SJSA1 (cell line): ENCODE measurements at regions not wholly inside any gene's neighbourhood (a gene's known extent, or its start where the extent isn't known, plus 50 kb on each side); places are given as distances from the start of the nearest gene placed in this dataset.
"Not testable (repeated sequence)": the region's sequence is repeated elsewhere in the genome, so short reads cannot be mapped to it uniquely, and the experiment has no call there.

ENCODE experiments used
- DNase-seq, 2 experiments: peaks; one replicate each; pipeline ENCODE4 v3.0.0-alpha.2; 2015 to 2020; ENCODE audit warnings: low spot score in 2 of 2, low read depth in 1 of 2
- H3K27ac ChIP-seq: fragments of 250-450 bp; sonication (Bioruptor Pico); 2 replicates; pipeline ENCODE4 v1.5.1; 2020; ENCODE audit warnings: mild to moderate bottlenecking, moderate library complexity
- H3K27me3 ChIP-seq: fragments of 250-450 bp; sonication (Bioruptor Pico); replicated peaks from 2 replicates; pipeline ENCODE4 v1.5.1; 2020; ENCODE audit warnings: mild to moderate bottlenecking, moderate library complexity
- H3K36me3 ChIP-seq: fragments of 250-450 bp; sonication (Bioruptor Pico); 2 replicates; pipeline ENCODE4 v1.5.1; 2020; ENCODE audit warnings: mild to moderate bottlenecking
- H3K4me1 ChIP-seq: fragments of 250-450 bp; sonication (Bioruptor Pico); replicated peaks from 2 replicates; pipeline ENCODE4 v1.6.1; 2021; ENCODE audit warnings: mild to moderate bottlenecking
- H3K4me3 ChIP-seq: fragments of 250-450 bp; sonication (Bioruptor Pico); 2 replicates; pipeline ENCODE4 v1.5.1; 2020; ENCODE audit warnings: mild to moderate bottlenecking
- H3K9me3 ChIP-seq: fragments of 250-450 bp; sonication (Bioruptor Pico); replicated peaks from 2 replicates; pipeline ENCODE4 v1.5.1; 2020; ENCODE audit warnings: mild to moderate bottlenecking

DNA sequence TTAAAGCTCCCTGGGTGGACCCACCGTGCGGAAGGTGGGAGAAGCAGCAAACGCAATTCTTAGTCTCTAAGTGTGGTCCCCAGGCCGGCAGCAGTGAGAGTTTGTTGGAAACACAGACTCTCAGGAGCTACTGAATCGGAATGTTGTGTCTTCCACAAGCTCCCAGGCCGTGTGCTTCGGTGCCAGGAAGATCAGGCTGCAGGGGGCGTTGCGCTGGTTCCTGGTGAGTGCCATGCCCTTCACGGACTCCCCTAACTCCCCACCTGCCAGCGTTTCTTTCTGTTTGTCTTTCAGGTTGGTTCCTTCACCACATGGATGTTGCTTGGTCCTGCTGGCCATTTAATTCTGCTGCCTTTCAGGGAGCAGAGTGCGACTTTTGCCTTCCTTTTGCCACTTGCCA is 91.2 kb upstream of the PITRM1 start:
- peaks cover 47% of the 10 kb centered on the region for H3K4me1 ChIP-seq
- no peaks in the 10 kb centered on the region; the same call in 1 of the 2 replicates for H3K9me3 ChIP-seq
- H3K27ac ChIP-seq: peak overlapping the region; percentile 94
- DNase-seq: no peak
- no peak overlapping the region for H3K4me3 ChIP-seq
- no peaks in the 10 kb centered on the region for H3K36me3 ChIP-seq
- no peaks in the 10 kb centered on the region for H3K27me3 ChIP-seq

DNA sequence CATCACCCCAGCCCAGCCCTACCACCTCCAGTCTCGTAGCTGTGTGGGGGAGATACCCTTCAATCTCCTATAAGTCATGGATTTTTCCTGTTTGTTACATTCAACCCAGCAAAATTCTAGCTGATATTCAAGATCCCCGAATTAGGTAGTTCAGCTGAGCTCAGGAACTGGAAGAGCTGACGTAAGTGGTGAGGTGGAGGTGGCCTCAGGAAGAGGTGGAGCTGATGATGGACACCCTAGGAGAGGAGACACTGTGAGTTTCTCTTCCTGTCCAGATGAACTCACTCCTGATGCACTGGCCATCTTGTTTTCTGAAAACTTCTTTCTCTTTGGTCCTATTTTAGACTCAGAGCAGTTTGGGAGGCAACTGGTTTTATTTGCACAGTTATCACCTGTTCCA is 90.5 kb upstream of the PITRM1 start:
- H3K36me3 ChIP-seq: no peaks in the 10 kb centered on the region
- no peaks in the 10 kb centered on the region for H3K27me3 ChIP-seq
- peak overlapping the region; percentile 94; the same call in 1 of the 2 replicates for H3K27ac ChIP-seq
- no peaks in the 10 kb centered on the region; the same call in 1 of the 2 replicates for H3K9me3 ChIP-seq
- no peak for DNase-seq
- H3K4me3 ChIP-seq: no peak overlapping the region
- peaks cover 47% of the 10 kb centered on the region for H3K4me1 ChIP-seq

- no peaks in the 10 kb centered on the region for H3K36me3 ChIP-seq
- DNase-seq: no peak
- H3K4me1 ChIP-seq: peaks cover 47% of the 10 kb centered on the region
- H3K9me3 ChIP-seq: no peaks in the 10 kb centered on the region; the same call in 1 of the 2 replicates
- H3K27me3 ChIP-seq: no peaks in the 10 kb centered on the region
- H3K27ac ChIP-seq: no peak overlapping the region
- H3K4me3 ChIP-seq: no peak overlapping the region
Observed at GRCh38 chr10:3261921-3262320, 89.3 kb upstream of the PITRM1 start.

DNA sequence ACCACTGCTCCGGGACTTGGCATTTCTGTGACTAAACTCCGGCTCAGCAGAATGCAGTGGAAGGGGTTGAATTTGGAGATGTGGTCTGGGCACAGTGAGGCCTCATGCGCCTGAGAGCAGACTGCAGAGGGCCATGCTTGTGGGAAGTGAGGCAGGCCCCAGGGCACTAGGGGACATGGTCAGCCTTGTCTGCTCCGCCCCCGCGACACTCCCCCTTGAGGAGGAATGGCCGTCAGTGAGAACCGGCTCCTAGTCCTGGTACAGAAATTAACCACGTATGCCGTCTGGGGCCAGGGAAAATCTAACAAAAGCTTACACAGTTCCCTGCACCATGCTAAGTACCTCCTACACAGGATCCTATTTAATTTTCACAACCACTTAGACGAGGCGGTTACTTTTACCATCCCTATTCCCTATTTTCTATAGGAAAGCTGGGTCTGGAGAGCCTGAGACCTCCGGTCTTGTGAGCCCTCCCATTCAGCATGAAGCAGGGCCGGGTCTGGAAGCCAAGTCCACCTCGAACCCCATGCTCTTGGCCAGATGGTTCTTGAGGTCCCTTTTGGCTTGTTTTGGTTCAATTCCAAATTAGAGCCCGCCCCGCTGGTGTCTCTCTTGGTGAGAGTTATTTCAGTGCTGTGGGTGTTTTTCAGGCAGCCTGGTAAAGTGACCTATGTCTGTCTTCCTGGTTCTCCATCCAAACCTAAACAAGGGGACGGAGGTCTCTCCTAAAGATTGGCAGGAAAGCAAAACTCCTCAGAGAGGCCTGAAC is 87.7 kb upstream of the PITRM1 start:
- Histone ChIP-seq H3K36me3 (no peaks in the 10 kb centered on the region), H3K27me3 (no peaks in the 10 kb centered on the region), H3K9me3 (no peaks in the 10 kb centered on the region; the same call in 1 of the 2 replicates), H3K4me1 (peaks cover 50% of the 10 kb centered on the region), H3K4me3 (no peak overlapping the region), H3K27ac (no peak overlapping the region)
- no peak for DNase-seq

GRCh38 chr10:3259499-3259898 is 86.9 kb upstream of the PITRM1 start:
- Histone ChIP-seq H3K27me3 (no peaks in the 10 kb centered on the region), H3K4me1 (peaks cover 48% of the 10 kb centered on the region), H3K9me3 (no peaks in the 10 kb centered on the region; the same call in 1 of the 2 replicates), H3K27ac (no peak overlapping the region), H3K4me3 (no peak overlapping the region), H3K36me3 (no peaks in the 10 kb centered on the region)
- DNase-seq: no peak

DNA sequence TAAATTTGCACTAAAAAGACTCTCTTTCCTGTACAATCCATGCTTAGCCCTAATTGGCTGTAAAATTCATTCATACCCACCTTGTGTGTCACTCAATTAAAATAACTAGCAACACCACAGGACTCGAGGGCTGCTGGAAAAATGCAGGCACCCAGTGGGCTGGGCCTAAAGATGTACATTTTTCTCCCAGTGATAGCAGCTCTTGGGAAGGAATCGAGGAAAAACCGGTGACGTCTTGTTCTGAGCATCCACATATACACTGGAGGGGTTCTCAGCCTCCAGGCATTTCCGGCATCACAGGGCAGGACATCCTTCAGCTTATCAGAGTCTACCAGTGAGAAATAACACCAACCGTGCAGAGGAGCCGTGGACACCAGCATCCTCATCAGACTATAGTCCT is 85.8 kb upstream of the PITRM1 start:
- no peak for DNase-seq
- H3K27me3 ChIP-seq: no peaks in the 10 kb centered on the region
- H3K4me3 ChIP-seq: no peak overlapping the region
- H3K36me3 ChIP-seq: no peaks in the 10 kb centered on the region
- H3K4me1 ChIP-seq: peaks cover 39% of the 10 kb centered on the region
- H3K9me3 ChIP-seq: no peaks in the 10 kb centered on the region; the same call in 1 of the 2 replicates
- no peak overlapping the region for H3K27ac ChIP-seq

DNA sequence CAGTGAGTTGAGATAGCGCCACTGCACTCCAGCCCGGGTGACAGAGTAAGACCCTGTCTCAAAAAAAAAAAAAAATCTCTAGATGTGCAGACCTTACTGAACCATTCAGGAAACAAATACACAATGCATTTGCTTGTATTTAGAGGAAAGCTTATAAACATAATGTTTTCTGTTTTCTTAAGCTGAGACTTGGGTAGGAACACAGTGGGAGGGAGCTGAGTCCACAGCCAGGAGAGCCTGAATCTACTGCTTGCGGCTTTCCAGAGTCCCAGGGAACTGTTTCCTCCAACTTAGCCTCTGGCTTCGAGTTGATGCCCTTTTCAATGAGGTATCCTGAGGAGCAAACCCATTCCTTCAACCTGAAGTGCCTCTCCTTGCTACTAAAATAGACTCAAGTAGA is 83.0 kb upstream of the PITRM1 start:
- Histone ChIP-seq H3K9me3 (no peaks in the 10 kb centered on the region), H3K4me3 (no peak overlapping the region), H3K4me1 (peaks cover 22% of the 10 kb centered on the region), H3K27ac (peak overlapping the region; percentile 81), H3K36me3 (no peaks in the 10 kb centered on the region), H3K27me3 (no peaks in the 10 kb centered on the region)
- DNase-seq: peak in 1 of 2 experiments; percentile 53

DNA sequence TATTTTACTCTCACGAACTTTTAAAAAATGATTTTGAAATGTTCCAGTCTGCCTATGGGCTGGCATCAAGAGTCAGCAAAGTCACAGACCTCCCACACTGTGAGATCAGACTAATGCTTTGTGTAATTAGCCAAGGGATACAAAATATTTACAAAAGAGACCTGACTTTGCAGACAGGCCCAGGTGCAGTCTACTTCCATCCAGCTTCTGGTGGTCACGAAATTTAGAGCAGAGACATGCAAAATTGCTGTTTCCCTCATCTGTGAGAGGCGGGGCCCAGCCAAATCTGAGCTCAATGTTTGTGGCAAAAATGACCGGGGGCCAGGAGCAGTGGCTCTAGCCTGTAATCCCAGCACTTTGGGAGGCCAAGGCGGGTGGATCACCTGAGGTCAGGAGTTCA is 82.5 kb upstream of the PITRM1 start:
- Histone ChIP-seq H3K27ac (peak overlapping the region; percentile 81), H3K4me3 (no peak overlapping the region), H3K27me3 (no peaks in the 10 kb centered on the region), H3K4me1 (peaks cover 27% of the 10 kb centered on the region), H3K36me3 (no peaks in the 10 kb centered on the region), H3K9me3 (no peaks in the 10 kb centered on the region)
- peak; percentile 80 to 92 for DNase-seq

GRCh38 chr10:3253974-3254373 is 81.4 kb upstream of the PITRM1 start:
- not testable (repeated sequence) for H3K36me3 ChIP-seq, H3K4me3 ChIP-seq, H3K9me3 ChIP-seq, DNase-seq, H3K27me3 ChIP-seq, H3K27ac ChIP-seq
- H3K4me1 ChIP-seq: peaks cover 38% of the 10 kb centered on the region

- Histone ChIP-seq H3K36me3 (no peaks in the 10 kb centered on the region), H3K4me3 (no peak overlapping the region), H3K27me3 (no peaks in the 10 kb centered on the region), H3K4me1 (peaks cover 44% of the 10 kb centered on the region), H3K27ac (no peak overlapping the region), H3K9me3 (no peaks in the 10 kb centered on the region)
- no peak for DNase-seq
Observed at GRCh38 chr10:3251172-3251571, 78.6 kb upstream of the PITRM1 start.

GRCh38 chr10:3249307-3249889 is 76.8 kb upstream of the PITRM1 start:
- Histone ChIP-seq H3K36me3 (no peaks in the 10 kb centered on the region), H3K9me3 (no peaks in the 10 kb centered on the region), H3K27me3 (no peaks in the 10 kb centered on the region), H3K27ac (peak overlapping the region; percentile 95), H3K4me1 (peaks cover 28% of the 10 kb centered on the region), H3K4me3 (no peak overlapping the region)
- DNase-seq: no peak

GRCh38 chr10:3248526-3249306 is 76.1 kb upstream of the PITRM1 start:
- no peaks in the 10 kb centered on the region for H3K9me3 ChIP-seq
- no peak overlapping the region for H3K4me3 ChIP-seq
- peak overlapping the region; percentile 95 for H3K27ac ChIP-seq
- H3K4me1 ChIP-seq: peaks cover 27% of the 10 kb centered on the region
- H3K36me3 ChIP-seq: no peaks in the 10 kb centered on the region
- DNase-seq: peak; percentile 82 to 92
- H3K27me3 ChIP-seq: no peaks in the 10 kb centered on the region

GRCh38 chr10:3245395-3245794 is 72.8 kb upstream of the PITRM1 start:
- Histone ChIP-seq H3K27me3 (no peaks in the 10 kb centered on the region), H3K27ac (no peak overlapping the region), H3K9me3 (no peaks in the 10 kb centered on the region), H3K4me1 (peaks cover 25% of the 10 kb centered on the region), H3K36me3 (no peaks in the 10 kb centered on the region), H3K4me3 (no peak overlapping the region)
- DNase-seq: no peak
